GM20000 (cell line): ENCODE measurements at regions not wholly inside any gene's neighbourhood (a gene's known extent, or its start where the extent isn't known, plus 50 kb on each side); places are given as distances from the start of the nearest gene placed in this dataset.

Experiments used
- DNase-seq: peaks from one replicate; pipeline ENCODE4 v3.0.0; 2012; ENCODE audit warnings: low spot score
- CTCF ChIP-seq: IDR thresholded peaks from 2 replicates; pipeline ENCODE4 v1.5.1; 2012; ENCODE audit warnings: mild to moderate bottlenecking, control low read depth; ENCODE audit errors: extremely low read depth, missing control alignments

GRCh38 chr16:55264949-55265348 lies 59.1 kb upstream of the IRX6 start:
- DNase-seq: no peak
- no peak for TF ChIP-seq CTCF

GRCh38 chr16:55265926-55266325 lies 58.1 kb upstream of the IRX6 start:
- DNase-seq: no peak
- TF ChIP-seq CTCF: no peak

- no peak for DNase-seq
- no peak for TF ChIP-seq CTCF
Measured at GRCh38 chr16:55271945-55272513, 52.0 kb upstream of the IRX6 start.

GRCh38 chr16:55272744-55273143 lies 51.3 kb upstream of the IRX6 start:
- TF ChIP-seq CTCF: no peak
- DNase-seq: no peak

GRCh38 chr16:55273356-55273755 lies 50.6 kb upstream of the IRX6 start:
- no peak for DNase-seq
- no peak for TF ChIP-seq CTCF

GRCh38 chr16:55273959-55274358 lies 50.0 kb upstream of the IRX6 start:
- no peak for DNase-seq
- TF ChIP-seq CTCF: no peak
